ENCODE measurements at regions not wholly inside any gene's neighbourhood (a gene's known extent, or its start where the extent isn't known, plus 50 kb on each side); places are given as distances from the start of the nearest gene placed in this dataset.
"Not testable (repeated sequence)": the region's sequence is repeated elsewhere in the genome, so short reads cannot be mapped to it uniquely, and the experiment has no call there.

DNA sequence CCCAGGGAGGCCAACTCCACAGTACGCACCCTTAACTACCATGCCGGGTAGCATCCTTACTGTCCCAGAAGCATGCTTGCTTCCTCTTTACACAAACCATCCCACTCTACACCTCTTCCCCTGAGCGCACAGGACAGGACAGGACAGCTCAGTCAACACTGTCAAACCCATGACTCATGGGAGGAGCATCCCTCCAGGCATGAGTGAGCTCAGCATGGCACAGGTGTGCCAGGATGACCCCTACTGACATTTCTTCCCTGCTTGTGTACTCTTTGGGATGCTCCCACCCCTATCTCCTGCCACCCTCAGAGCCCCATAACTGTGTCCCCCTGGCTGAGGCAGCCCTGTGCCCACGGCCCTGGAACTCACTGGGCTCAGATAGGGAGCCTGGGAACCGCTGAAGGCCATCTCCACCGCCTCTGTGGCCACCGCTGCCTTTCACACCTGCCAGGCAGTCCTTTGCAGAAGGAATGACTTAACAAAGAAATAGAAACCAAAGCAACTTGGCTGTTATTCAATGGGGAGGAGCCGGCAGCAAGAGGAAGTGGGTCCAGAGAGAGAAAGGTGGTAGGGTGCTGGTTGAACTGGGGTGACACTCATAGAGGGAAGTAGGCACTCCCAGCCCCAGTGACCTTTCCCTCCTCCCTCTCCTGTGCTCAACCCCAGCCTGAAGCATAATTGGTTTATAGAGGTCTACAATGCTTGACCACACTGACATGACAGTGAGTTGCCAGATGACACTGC lies 119.1 kb downstream of the CDRT15L2 start:
- Histone ChIP-seq H3K4me1 (replicated peaks; ENCODE audit: insufficient read depth) (peaks cover 36% of the 10 kb centered on the region), H3K4me2 (peak overlapping the region; percentile 73), H2AFZ (peak overlapping the region; percentile 67; the same call in 1 of the 2 replicates), H3F3A (ENCODE audit: insufficient read depth, low read depth) (peaks cover 31% of the 10 kb centered on the region), H3K4me3 (peak overlapping the region; percentile 19; the same call in 1 of the 2 replicates), H3K27ac (peak overlapping the region; percentile 93)
- H3K27me3 ChIP-seq (ENCODE audit: insufficient read depth, low read depth); H3K79me2 ChIP-seq (ENCODE audit: low read depth); H3K9me3 ChIP-seq (ENCODE audit: insufficient read depth, low read depth); CTCF ChIA-PET; H3K36me3 ChIP-seq (ENCODE audit: low read depth); H3K9me2 ChIP-seq (ENCODE audit: insufficient read depth); H4K20me1 ChIP-seq (ENCODE audit: insufficient read depth); intact Hi-C loops (cut with micrococcal nuclease; ENCODE audit: unreplicated experiment): not testable (repeated sequence)
- DNase-seq: peak; percentile 78 to 95
- POLR2A ChIA-PET (ENCODE audit: unreplicated experiment): interaction anchor here (0.6 kb wide), 1 partner anchor 153 kb away, joined by 4 read pairs; no protein-coding TSS in a partner anchor
- TSS peak; percentile 82 for BruUV-seq (replicated peaks)

- BruUV-seq (replicated peaks); H3K4me2 ChIP-seq; H4K20me1 ChIP-seq (ENCODE audit: insufficient read depth); H3K79me2 ChIP-seq (ENCODE audit: low read depth); H3K27me3 ChIP-seq (ENCODE audit: insufficient read depth, low read depth); H3K9me2 ChIP-seq (ENCODE audit: insufficient read depth); H3K36me3 ChIP-seq (ENCODE audit: low read depth); H2AFZ ChIP-seq; H3K4me3 ChIP-seq; intact Hi-C loops (cut with micrococcal nuclease; ENCODE audit: unreplicated experiment); H3K9me3 ChIP-seq (ENCODE audit: insufficient read depth, low read depth): not testable (repeated sequence)
- ChIA-PET CTCF (interaction anchor here (0.7 kb wide), 1 partner anchor 474 kb away, joined by 4 read pairs; no protein-coding TSS in a partner anchor), POLR2A (ENCODE audit: unreplicated experiment) (interaction anchor here (0.6 kb wide), 1 partner anchor 173 kb away, joined by 13 read pairs; no protein-coding TSS in a partner anchor)
- H3F3A ChIP-seq (ENCODE audit: insufficient read depth, low read depth): peaks cover 31% of the 10 kb centered on the region
- peak overlapping the region; percentile 93 for H3K27ac ChIP-seq
- peaks cover 36% of the 10 kb centered on the region for H3K4me1 ChIP-seq (replicated peaks; ENCODE audit: insufficient read depth)
- peak; percentile 22 to 94 for DNase-seq
These were observed 121.0 kb downstream of the CDRT15L2 start for GRCh38 chr17:20700528-20700927.

DNA sequence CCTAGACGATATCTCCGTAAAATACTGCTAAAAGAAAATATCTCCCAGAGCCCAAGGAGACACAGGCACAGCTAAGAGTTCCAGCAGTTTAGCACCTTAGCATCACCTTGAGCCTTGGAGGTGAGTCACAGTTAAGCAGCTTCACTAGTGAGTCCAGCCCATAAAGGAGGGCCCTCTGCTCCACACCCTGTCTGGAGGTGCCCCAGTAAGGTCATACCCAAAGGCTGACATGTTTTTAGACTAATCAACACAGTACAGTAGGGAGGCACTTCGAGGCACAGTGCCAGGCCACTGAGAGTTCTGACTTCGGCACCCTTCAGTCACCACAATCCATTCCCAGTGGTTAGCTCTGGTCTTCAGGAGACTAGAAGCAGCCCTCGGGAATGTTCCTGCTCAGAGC lies 121.8 kb downstream of the CDRT15L2 start:
- POLR2A ChIA-PET (ENCODE audit: unreplicated experiment); H3K27me3 ChIP-seq (ENCODE audit: insufficient read depth, low read depth); H3K9me3 ChIP-seq (ENCODE audit: insufficient read depth, low read depth); H3K9me2 ChIP-seq (ENCODE audit: insufficient read depth); H3K79me2 ChIP-seq (ENCODE audit: low read depth); H2AFZ ChIP-seq; BruUV-seq (replicated peaks); H3K36me3 ChIP-seq (ENCODE audit: low read depth); H3K4me3 ChIP-seq; H4K20me1 ChIP-seq (ENCODE audit: insufficient read depth); CTCF ChIA-PET; intact Hi-C loops (cut with micrococcal nuclease; ENCODE audit: unreplicated experiment): not testable (repeated sequence)
- Histone ChIP-seq H3K4me1 (replicated peaks; ENCODE audit: insufficient read depth) (peaks cover 36% of the 10 kb centered on the region), H3K4me2 (peak overlapping the region; percentile 44; the same call in 1 of the 2 replicates), H3F3A (ENCODE audit: insufficient read depth, low read depth) (peaks cover 31% of the 10 kb centered on the region), H3K27ac (peak overlapping the region; percentile 93)
- DNase-seq: peak; percentile 64 to 81

- H2AFZ ChIP-seq: no peak overlapping the region
- BruUV-seq (replicated peaks): no TSS peak
- peaks cover 31% of the 10 kb centered on the region for H3F3A ChIP-seq (ENCODE audit: insufficient read depth, low read depth)
- DNase-seq: no peak
- H3K27ac ChIP-seq: no peak overlapping the region
- H4K20me1 ChIP-seq (ENCODE audit: insufficient read depth): no peaks in the 10 kb centered on the region
- intact Hi-C loops (cut with micrococcal nuclease; ENCODE audit: unreplicated experiment): no loop called here
- H3K4me3 ChIP-seq: no peak overlapping the region
- H3K36me3 ChIP-seq (ENCODE audit: low read depth): no peaks in the 10 kb centered on the region
- TF ChIP-seq EZH2 (IDR thresholded peaks at IDR 0.05; ENCODE audit: low read depth): no peak
- TF ChIP-seq, protein P1, sequence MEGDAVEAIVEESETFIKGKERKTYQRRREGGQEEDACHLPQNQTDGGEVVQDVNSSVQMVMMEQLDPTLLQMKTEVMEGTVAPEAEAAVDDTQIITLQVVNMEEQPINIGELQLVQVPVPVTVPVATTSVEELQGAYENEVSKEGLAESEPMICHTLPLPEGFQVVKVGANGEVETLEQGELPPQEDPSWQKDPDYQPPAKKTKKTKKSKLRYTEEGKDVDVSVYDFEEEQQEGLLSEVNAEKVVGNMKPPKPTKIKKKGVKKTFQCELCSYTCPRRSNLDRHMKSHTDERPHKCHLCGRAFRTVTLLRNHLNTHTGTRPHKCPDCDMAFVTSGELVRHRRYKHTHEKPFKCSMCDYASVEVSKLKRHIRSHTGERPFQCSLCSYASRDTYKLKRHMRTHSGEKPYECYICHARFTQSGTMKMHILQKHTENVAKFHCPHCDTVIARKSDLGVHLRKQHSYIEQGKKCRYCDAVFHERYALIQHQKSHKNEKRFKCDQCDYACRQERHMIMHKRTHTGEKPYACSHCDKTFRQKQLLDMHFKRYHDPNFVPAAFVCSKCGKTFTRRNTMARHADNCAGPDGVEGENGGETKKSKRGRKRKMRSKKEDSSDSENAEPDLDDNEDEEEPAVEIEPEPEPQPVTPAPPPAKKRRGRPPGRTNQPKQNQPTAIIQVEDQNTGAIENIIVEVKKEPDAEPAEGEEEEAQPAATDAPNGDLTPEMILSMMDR (conservative IDR thresholded peaks at IDR 0.05): no peak
- peaks cover 36% of the 10 kb centered on the region for H3K4me1 ChIP-seq (replicated peaks; ENCODE audit: insufficient read depth)
- CTCF ChIA-PET: interaction anchor here (0.7 kb wide), 1 partner anchor 41 kb away, joined by 21 read pairs; no protein-coding TSS in a partner anchor
- H3K9me2 ChIP-seq (ENCODE audit: insufficient read depth): no peaks in the 10 kb centered on the region
- H3K4me2 ChIP-seq: no peak overlapping the region
- H3K9me3 ChIP-seq (ENCODE audit: insufficient read depth, low read depth): no peaks in the 10 kb centered on the region
- POLR2A ChIA-PET (ENCODE audit: unreplicated experiment): no interaction called here
- H3K27me3 ChIP-seq (ENCODE audit: insufficient read depth, low read depth): no peaks in the 10 kb centered on the region
- no peaks in the 10 kb centered on the region for H3K79me2 ChIP-seq (ENCODE audit: low read depth)
These were observed 123.2 kb downstream of the CDRT15L2 start for GRCh38 chr17:20702692-20703091.
